A673 (cell line): ENCODE measurements at regions not wholly inside any gene's neighbourhood (a gene's known extent, or its start where the extent isn't known, plus 50 kb on each side); places are given as distances from the start of the nearest gene placed in this dataset.

ENCODE experiments used
- EZH2 ChIP-seq: fragments of 200-600 bp; sonication (generic); IDR thresholded peaks from 2 replicates; pipeline ENCODE4 v1.6.1; 2017; ENCODE audit warnings: borderline replicate concordance, low read depth, mild to moderate bottlenecking, mixed read lengths, antibody characterized with exemption, low read length; ENCODE audit not compliant: poor library complexity, severe bottlenecking
- TF ChIP-seq, protein P1 (sequence below): fragments of 300-800, 200-600 bp; sonication (generic); conservative IDR thresholded peaks from 2 replicates; pipeline ENCODE4 v1.5.1; 2017; ENCODE audit warnings: low read depth, mild to moderate bottlenecking, antibody characterized with exemption, low read length, moderate library complexity, mixed read lengths

DNA sequence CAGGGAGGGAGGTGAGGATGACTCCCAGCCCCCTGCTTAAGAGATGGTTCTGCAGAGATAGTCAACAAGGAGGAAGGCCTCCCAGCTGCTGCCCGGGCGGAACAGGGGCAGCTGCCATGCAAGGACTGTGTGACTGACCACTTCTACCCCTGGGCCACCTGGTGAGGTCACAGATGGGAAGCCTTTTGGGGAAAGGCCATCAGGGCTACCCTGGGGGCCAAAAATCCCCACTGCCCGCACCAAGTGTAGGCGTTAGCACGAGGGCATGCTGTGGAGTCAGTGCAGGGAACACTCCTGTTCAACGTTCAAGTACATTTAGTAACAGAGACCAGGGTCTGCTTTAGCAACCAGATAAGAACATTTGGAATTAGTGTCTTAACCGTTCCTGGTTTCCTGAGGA lies 372.9 kb downstream of the BRD1 start:
- TF ChIP-seq, protein P1, sequence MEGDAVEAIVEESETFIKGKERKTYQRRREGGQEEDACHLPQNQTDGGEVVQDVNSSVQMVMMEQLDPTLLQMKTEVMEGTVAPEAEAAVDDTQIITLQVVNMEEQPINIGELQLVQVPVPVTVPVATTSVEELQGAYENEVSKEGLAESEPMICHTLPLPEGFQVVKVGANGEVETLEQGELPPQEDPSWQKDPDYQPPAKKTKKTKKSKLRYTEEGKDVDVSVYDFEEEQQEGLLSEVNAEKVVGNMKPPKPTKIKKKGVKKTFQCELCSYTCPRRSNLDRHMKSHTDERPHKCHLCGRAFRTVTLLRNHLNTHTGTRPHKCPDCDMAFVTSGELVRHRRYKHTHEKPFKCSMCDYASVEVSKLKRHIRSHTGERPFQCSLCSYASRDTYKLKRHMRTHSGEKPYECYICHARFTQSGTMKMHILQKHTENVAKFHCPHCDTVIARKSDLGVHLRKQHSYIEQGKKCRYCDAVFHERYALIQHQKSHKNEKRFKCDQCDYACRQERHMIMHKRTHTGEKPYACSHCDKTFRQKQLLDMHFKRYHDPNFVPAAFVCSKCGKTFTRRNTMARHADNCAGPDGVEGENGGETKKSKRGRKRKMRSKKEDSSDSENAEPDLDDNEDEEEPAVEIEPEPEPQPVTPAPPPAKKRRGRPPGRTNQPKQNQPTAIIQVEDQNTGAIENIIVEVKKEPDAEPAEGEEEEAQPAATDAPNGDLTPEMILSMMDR: no peak
- no peak for TF ChIP-seq EZH2
